Keratinocyte (primary cell): ENCODE measurements at regions not wholly inside any gene's neighbourhood (a gene's known extent, or its start where the extent isn't known, plus 50 kb on each side); places are given as distances from the start of the nearest gene placed in this dataset.
"Not testable (repeated sequence)": the region's sequence is repeated elsewhere in the genome, so short reads cannot be mapped to it uniquely, and the experiment has no call there.

ENCODE experiments used
- DNase-seq: peaks from one replicate; pipeline ENCODE4 v3.0.0-alpha.2; 2011; ENCODE audit warnings: low read depth, missing footprints, low spot score
- FAIRE-seq: peaks from 2 replicates; lab custom pipeline; 2011; peaks lifted over from hg19 to GRCh38; lab: Jason Lieb, UNC
- H2AFZ ChIP-seq: 2 replicates; pipeline ENCODE4 v1.6.0; 2012; ENCODE audit warnings: low read length, control low read depth, inconsistent platforms; ENCODE audit not compliant: control insufficient read depth
- H3K27ac ChIP-seq: 2 replicates; pipeline ENCODE4 v1.5.1; 2011; ENCODE audit warnings: low read length; ENCODE audit not compliant: control insufficient read depth, insufficient read depth
- H3K27me3 ChIP-seq: 3 replicates; pipeline ENCODE4 v1.6.0; 2011; ENCODE audit warnings: low read length; ENCODE audit not compliant: control insufficient read depth, insufficient read depth; ENCODE audit errors: extremely low read depth
- H3K36me3 ChIP-seq, 2 experiments: 2 replicates in 1 of 2; 3 replicates in 1 of 2; pipeline ENCODE4 v1.5.1; 2011; ENCODE audit warnings: low read length in 2 of 2, mild to moderate bottlenecking in 1 of 2; ENCODE audit not compliant: control insufficient read depth in 2 of 2, insufficient read depth in 2 of 2; ENCODE audit errors: extremely low read depth in 1 of 2
- H3K4me1 ChIP-seq: 3 replicates; pipeline ENCODE4 v1.5.1; 2011; ENCODE audit warnings: low read length; ENCODE audit not compliant: control insufficient read depth, insufficient read depth; ENCODE audit errors: extremely low read depth
- H3K4me2 ChIP-seq: 3 replicates; pipeline ENCODE4 v1.6.0; 2011; ENCODE audit warnings: low read depth, low read length; ENCODE audit not compliant: control insufficient read depth, insufficient read depth; ENCODE audit errors: extremely low read depth
- H3K4me3 ChIP-seq, 3 experiments: fragments of 200-600 bp in 1 of 3; sonication (generic) in 1 of 3; 2 replicates in 2 of 3; 3 replicates in 1 of 3; pipeline ENCODE4 v1.5.1; 2011 to 2016; ENCODE audit warnings: low read length in 3 of 3, mild to moderate bottlenecking in 3 of 3, control low read depth in 2 of 3, inconsistent platforms in 1 of 3, low read depth in 1 of 3, mixed read lengths in 1 of 3, mixed run types in 1 of 3, moderate library complexity in 1 of 3; ENCODE audit not compliant: control insufficient read depth in 2 of 3, insufficient read depth in 2 of 3; ENCODE audit errors: extremely low read depth in 1 of 3
- H3K79me2 ChIP-seq: 2 replicates; pipeline ENCODE4 v1.6.0; 2012; ENCODE audit warnings: low read length; ENCODE audit not compliant: control insufficient read depth, insufficient read depth
- H3K9ac ChIP-seq: 3 replicates; pipeline ENCODE4 v1.6.0; 2011; ENCODE audit warnings: low read length; ENCODE audit not compliant: control insufficient read depth, insufficient read depth; ENCODE audit errors: extremely low read depth
- H3K9me1 ChIP-seq: 3 replicates; pipeline ENCODE4 v1.6.0; 2011; ENCODE audit warnings: low read length; ENCODE audit not compliant: control insufficient read depth, insufficient read depth; ENCODE audit errors: extremely low read depth
- H3K9me3 ChIP-seq: 2 replicates; pipeline ENCODE4 v1.5.1; 2012; ENCODE audit warnings: low read depth, low read length; ENCODE audit not compliant: control insufficient read depth
- H4K20me1 ChIP-seq: 3 replicates; pipeline ENCODE4 v1.6.0; 2011; ENCODE audit warnings: low read length; ENCODE audit not compliant: control insufficient read depth, insufficient read depth; ENCODE audit errors: extremely low read depth
- CTCF ChIP-seq, 3 experiments: IDR thresholded peaks in 1 of 3; conservative IDR thresholded peaks in 1 of 3; optimal IDR thresholded peaks in 1 of 3; 2 replicates in 2 of 3; 3 replicates in 1 of 3; pipeline versions ENCODE3 to v1.5.1; 2011; ENCODE audit warnings: low read length in 3 of 3, mild to moderate bottlenecking in 3 of 3, moderate library complexity in 2 of 3, control low read depth in 1 of 3, inconsistent platforms in 1 of 3; ENCODE audit not compliant: insufficient read depth in 2 of 3; ENCODE audit errors: extremely low read depth in 1 of 3
- EZH2 ChIP-seq: IDR thresholded peaks from one replicate; pipeline ENCODE4 v1.6.1; 2012; ENCODE audit warnings: inconsistent platforms, mild to moderate bottlenecking, low read length, moderate library complexity
- dilution Hi-C: fragments of 300-500 bp; cut with MboI; formaldehyde crosslinking; loops from one replicate; pipeline ENCODE4 v1.7.0; 2020; ENCODE audit warnings: low sequenced_read_pairs; ENCODE audit not compliant: extremely low pct_ligation_motif_present

- no peak overlapping the region for H3K4me2 ChIP-seq
- H3K9ac ChIP-seq: no peak overlapping the region
- no peak for TF ChIP-seq CTCF (optimal IDR thresholded peaks at IDR 0.05 in 1 of 3, IDR thresholded peaks at IDR 0.05 in 1 of 3, conservative IDR thresholded peaks at IDR 0.05 in 1 of 3; ENCODE audit: extremely low read depth in 1 of 3, insufficient read depth in 2 of 3, low read length in 3 of 3)
- no peak for TF ChIP-seq EZH2
- H3K79me2 ChIP-seq: no peaks in the 10 kb centered on the region
- no peak overlapping the region for H3K4me3 ChIP-seq
- H3K9me1 ChIP-seq: no peaks in the 10 kb centered on the region
- H3K4me1 ChIP-seq: peaks cover 3% of the 10 kb centered on the region
- FAIRE-seq (peak; percentile 13), DNase-seq (no peak)
- no peaks in the 10 kb centered on the region for H3K36me3 ChIP-seq
- dilution Hi-C loops: no loop called here
- H3K27me3 ChIP-seq: no peaks in the 10 kb centered on the region
- H4K20me1 ChIP-seq: no peaks in the 10 kb centered on the region
- no peaks in the 10 kb centered on the region for H3K9me3 ChIP-seq
- H2AFZ ChIP-seq: no peak overlapping the region
- H3K27ac ChIP-seq: no peak overlapping the region
These were observed 585.5 kb upstream of the RGMB start for GRCh38 chr5:98187945-98188344.

GRCh38 chr5:98190344-98190743, 583.1 kb upstream of the RGMB start:
- H3K4me1 ChIP-seq: peaks cover 13% of the 10 kb centered on the region
- H3K27me3 ChIP-seq, DNase-seq, H3K36me3 ChIP-seq, FAIRE-seq, H3K4me3 ChIP-seq, H3K4me2 ChIP-seq, H3K9me3 ChIP-seq, H2AFZ ChIP-seq, dilution Hi-C loops, H4K20me1 ChIP-seq, H3K27ac ChIP-seq, H3K9me1 ChIP-seq, H3K9ac ChIP-seq, H3K79me2 ChIP-seq: not testable (repeated sequence)
